HG02840 (cell line): ENCODE measurements at regions not wholly inside any gene's neighbourhood (a gene's known extent, or its start where the extent isn't known, plus 50 kb on each side); places are given as distances from the start of the nearest gene placed in this dataset.
"Not testable (repeated sequence)": the region's sequence is repeated elsewhere in the genome, so short reads cannot be mapped to it uniquely, and the experiment has no call there.

ENCODE experiments used
- ATAC-seq: cut with Tn5 transposase; IDR thresholded peaks from one replicate; pipeline ENCODE4 v1.9.1; 2021; ENCODE audit warnings: mild to moderate bottlenecking, moderate library complexity, moderate number of reproducible peaks; ENCODE audit not compliant: unreplicated experiment, low FRiP score

DNA sequence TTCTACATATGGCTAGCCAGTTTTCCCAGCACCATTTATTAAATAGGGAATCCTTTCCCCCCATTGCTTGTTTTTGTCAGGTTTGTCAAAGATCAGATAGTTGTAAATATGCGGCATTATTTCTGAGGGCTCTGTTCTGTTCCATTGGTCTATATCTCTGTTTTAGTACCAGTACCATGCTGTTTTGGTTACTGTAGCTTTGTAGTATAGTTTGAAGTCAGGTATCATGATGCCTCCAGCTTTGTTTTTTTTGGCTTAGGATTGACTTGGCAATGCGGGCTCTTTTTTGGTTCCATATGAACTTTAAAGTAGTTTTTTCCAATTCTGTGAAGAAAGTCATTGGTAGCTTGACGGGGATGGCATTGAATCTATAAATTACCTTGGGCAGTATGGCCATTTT lies 60.0 kb upstream of the GPC3 start:
- not testable (repeated sequence) for ATAC-seq

DNA sequence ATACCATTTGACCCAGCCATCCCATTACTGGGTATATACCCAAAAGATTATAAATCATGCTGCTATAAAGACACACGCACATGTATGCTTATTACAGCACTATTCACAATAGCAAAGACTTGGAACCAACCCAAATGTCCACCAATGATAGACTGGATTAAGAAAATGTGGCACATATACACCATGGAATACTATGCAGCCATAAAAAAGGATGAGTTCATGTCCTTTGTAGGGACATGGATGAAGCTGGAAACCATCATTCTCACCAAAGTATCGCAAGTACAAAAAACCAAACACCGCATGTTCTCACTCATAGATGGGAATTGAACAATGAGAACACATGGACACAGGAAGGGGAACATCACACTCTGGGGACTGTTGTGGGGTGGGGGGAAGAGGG lies 81.7 kb upstream of the GPC3 start:
- not testable (repeated sequence) for ATAC-seq

DNA sequence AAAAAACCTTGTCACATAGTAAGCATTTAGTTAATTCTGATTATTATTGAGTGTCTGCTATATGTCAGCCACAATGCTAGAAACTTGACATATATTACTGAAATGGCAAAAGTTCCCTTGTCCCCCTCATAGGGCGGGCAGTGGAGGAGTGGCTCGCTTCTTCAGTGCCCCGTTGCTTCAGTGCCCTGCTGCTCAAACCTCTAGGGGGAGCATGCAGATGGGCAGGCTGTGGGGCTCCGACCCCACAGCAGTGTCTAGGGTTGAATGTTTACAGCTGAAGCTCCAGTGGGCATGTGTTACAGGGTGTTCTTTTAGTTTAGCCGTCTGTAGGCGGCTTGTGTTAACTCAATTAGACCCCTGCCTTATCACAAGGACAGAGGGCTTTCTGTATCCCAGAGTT lies 86.5 kb upstream of the GPC3 start:
- ATAC-seq = not testable (repeated sequence)

DNA sequence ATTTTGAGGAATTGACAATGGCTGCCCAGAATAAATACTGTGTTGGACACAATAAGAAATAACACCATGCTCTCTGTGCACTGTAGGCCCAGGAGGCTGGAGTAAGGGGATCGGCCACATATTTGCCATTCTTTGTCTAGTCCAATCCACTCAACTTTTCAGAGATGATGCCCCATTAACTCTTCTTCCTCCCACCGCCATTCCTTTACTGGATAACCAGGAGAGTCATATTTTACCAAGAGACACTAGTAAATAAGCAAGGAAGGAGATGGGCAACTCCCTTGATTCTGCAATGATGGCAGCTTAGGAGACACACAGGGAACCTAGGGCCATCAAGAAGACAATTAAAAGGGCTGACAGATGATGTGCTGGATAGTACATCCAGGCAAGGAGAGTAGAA lies 87.9 kb upstream of the GPC3 start:
- ATAC-seq = no peak

DNA sequence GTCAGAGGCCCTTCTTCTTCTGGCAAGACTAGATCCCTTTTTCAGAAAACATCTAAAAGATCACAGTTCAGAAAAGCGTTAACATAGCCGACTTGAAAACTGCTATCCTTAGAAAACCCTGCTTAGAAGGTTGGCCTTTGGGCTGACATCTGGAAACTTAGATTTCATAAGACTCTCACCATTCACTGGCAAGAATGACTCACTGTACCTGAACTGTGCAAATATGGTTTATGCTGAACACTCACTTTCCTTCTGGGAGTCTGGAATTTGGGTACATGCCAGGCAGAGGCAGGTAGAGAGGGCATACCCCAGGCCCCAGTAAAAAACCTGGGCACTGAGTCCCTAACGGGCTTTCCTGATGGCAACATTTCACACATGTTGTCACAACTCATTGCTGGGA lies 88.8 kb upstream of the GPC3 start:
- ATAC-seq = no peak

DNA sequence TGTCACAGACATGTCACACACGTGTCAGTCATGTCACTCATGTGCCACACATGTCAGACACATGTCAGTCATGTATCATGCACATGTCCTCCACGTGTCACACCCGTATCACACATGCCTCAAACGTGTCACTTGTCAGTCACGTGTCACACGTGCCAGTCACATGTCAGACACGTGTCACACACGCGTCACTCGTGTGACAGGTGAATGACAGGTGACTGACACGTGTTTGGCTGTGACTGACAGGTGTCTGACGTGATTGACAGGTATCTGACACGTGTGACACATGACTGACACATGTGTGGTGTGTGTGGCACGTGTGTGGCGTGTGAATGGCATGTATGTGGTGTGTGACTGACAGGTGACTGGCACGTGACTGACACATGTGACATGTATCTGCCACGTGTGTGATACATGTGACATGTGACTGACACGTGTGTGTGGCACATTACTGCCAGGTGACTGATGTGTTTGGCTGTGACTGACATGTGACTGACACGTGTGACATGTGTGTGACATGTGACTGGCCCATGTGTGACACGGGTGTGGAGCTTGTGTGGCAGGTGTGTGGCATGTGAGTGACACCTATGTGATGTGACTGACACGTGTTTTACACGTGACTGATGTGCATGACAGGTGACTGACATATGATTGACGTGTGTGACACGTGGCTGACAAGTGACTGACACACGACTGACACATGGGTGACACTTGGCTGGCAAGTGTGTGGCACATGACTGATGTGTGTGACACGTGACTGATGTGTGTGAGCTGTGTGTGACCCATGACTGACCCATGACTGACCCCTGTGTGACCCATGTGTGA lies 90.7 kb upstream of the GPC3 start:
- no peak for ATAC-seq

DNA sequence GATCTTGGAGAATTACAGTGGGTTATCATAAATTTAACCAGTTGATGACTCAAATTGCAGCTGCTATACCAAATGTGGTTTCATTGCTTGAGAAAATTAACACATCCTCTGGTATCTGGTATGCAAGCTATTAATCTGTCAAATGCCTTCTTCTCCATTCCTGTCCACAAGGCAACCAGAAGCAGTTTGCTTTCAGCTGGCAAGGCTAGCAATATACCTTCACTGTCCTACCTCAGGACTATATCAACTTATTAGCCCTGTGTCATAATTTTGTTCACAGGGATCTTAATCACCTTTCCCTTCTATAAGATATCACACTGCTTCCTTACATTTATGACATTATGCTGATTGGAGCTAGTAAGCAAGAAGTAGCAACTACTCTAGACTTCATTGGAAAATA lies 110.0 kb upstream of the GPC3 start:
- ATAC-seq = no peak

DNA sequence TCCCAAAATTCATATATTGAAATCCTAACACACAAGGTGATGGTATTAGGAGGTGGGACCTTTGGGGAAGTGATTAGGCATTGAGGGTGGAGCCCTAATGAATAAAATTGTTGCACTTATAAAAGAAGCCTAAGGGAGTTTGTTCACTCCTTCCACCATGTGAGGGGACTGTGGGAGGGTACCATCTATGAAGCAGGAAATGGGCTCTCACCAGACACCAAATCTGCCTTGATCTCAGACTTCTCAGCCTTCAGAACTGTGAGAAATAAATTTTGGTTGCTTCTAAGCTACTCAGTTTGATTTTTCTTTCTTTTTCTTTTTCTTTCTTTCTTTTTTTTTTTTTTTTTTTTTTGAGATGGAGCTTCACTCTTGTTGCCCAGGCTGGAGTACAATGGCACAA lies 116.2 kb upstream of the GPC3 start:
- no peak for ATAC-seq

DNA sequence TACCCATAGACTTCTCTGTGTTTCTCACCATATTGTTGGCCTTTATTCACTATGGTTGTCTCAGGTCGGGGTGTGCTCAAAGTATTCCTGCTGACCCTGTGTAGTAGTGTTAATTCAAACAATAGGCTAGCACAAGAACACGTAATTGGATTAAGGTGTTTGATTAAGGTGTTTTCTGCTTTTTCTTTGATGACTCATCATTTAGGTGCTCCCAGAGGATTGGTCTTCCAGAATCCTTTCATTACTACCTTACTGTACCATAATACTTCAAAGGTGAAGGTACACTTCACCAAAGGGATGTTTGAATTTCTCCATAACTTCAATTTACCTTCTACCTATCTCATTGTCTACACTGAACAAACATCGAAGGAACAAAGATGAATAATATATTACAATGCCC lies 121.7 kb upstream of the CCDC160 start:
- no peak for ATAC-seq

DNA sequence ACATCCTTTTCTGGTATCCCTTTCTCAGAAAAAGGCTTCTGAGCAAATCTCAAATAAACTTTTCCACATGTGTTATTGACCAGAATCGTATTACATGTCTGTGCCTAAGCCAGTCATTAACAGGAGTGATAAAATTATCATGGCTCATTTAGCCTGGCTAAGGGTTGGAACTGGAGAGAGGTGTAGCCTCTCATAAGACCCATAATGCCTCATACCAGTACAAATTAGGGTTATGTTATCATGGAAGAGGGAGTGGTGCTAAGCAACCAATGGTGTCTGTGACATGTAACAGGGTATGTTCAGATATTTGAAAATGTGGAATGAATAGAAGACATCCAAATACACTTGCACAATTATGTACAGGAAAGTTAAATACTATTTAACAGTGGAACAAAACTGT lies 99.6 kb upstream of the CCDC160 start:
- ATAC-seq = no peak

DNA sequence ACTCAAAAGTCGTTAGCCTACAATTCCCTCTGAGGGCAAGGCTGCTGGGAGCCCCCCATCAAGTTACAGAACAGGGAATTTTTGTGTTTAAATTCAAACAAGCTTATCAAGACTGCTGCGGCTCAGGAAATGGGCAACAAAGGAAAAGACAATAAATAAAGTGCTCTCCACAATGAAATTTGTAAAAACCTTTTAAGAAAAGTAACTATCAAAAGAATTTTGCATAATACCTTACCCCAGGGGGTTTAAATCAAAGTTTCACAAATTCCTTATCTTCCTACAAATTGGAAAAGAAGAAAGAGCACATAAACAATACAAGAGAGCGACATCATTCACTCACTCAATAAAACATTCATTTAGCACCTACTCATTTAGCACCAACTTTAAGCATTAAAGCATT lies 97.9 kb upstream of the CCDC160 start:
- no peak for ATAC-seq

DNA sequence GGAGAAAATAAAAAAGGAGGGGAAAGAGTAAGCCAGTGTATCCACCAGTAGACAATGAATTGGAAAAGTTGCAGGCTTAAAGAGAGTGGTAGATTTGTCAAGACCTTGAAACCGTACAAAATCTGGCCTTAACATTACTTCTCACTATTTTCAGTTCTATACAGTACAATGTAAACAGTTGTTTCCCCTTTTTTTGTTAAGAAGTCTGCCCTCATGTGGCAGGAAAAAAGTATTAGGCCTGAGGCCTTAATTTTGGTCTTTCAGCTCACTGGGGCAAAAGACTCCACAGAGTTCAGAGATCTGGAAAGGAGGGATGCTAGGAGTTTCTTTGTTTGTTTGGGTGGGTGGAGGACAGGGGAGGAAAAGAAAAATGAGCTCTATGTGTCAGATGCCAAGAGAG lies 92.8 kb upstream of the CCDC160 start:
- ATAC-seq = peak; percentile 84

DNA sequence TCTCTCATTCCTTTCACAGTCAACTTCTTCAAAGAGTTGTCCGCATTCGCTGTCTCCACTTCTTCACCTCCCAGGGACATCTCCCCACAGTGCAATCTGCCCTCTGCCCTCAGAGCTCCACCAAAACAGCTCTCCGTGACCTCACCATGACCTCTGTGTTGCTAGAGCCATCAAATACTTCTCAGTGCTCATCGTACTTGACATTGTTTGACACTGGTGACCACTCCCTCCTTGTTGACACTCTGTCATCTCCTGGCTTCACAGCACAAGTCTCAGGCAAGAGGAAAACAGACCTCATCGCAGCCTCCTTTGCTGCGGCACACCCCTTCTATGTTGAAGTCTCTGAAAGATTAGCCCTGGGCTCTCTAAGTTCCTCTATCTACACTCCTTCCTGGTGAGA lies 90.5 kb upstream of the CCDC160 start:
- no peak for ATAC-seq

DNA sequence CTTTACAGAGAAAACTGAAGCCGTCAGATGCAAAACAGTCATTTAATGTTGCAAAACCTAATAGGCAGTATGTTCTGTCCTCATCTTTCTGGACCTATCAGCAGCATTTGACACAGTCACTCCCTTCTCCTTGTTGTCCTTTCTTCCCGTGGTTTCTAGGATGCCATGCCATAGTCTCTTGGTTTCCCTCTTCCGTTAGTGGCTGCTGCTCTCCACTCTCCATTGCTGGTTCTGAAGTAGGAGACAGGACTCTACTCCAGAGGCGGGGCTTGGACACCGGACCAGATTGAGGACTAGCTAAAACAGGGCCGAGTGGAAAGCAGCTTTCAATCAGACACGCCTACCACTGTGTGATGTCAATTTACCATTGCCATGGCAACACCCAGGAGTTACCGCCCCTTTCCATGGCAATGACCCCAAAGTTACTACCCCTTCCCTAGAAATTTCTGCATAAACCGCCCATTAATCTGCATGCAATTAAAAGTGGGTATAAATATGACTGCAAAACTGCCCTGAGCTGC lies 88.8 kb upstream of the CCDC160 start:
- ATAC-seq = no peak

DNA sequence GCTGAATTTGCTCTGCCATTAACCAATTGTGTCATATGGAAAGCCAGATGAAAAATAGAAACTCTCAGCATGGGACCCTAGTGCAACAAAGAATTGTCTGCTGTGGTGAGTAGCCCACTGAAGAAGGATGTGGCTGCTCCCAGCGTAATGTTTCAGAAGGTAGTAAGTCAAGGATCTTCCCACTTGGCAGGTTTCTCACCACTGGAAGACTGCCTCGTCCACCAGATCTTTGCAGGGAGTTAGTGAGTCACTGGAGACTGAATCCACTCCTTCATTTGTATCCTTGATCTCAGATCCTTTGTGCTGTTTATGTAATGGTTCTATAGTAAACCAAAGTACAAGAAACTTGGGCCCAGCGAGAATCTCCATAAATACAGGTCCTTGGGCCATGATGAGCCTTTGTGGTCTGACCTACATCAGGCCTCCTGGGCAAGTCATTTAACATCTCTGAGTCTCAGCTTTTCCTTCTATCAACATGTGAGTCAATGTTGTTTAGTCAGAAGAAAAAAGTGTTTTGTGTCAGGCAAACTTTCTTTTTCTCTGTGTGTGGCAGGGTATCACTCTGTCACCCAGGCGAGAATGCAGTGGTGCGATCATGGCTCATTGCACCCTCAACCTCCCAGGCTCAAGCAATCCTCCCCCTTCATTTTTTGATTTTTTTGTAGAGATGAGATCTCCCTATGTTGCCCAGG lies 78.0 kb upstream of the CCDC160 start:
- ATAC-seq = no peak

DNA sequence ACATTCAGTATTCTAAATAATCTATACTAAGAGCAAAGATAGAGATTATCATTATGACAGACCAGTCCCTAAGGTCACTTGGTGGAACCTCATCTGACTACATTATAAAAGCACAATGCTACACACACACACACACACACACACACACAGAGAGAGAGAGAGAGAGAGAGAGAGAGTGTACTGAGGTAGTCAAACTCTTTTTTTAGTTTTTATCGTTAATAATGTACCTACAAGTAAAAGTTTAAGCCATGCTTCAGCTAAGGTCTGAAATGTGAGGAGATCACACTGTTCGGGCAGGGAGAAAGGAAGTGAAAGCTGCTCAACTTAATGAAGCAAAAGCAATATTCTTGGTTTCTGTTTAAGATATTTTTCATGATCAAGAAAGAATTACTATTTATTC lies 75.8 kb upstream of the CCDC160 start:
- ATAC-seq = peak; percentile 72

DNA sequence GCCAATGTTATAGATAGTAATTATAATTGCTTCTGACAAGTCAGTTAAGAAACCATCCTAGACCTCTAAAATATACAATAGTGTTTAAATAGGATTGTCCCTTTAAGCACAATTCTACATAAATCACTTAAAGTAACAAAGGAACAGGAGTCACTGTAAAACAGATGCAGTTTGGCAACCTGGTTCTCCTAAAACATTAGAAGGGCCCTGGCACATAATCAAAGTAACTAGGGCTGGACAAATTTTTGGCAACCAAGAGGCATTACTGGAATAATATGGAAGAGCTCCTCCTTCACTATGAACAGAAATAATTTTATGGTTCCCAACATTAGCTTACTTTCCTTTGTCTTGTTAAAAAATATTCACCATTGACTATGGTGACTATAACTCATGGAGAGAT lies 75.0 kb upstream of the CCDC160 start:
- ATAC-seq = no peak

DNA sequence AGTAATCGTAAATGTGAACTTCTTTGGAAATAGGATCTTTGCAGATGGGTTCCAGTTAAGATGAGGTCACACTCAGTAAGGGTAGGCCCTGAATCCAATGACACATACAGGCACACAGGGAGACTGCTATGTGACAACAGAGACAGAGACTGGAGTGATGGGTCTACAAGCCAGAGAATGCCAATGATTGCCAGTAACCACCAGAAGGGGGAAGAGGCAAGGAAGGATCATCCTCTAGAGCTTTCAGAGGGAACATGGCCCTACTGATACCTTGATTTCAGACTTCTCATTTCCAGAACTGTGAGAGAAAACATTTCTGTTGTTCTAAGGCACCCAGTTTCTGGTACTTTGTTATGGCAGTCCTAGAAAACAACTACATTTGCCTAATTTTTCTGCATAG lies 73.1 kb upstream of the CCDC160 start:
- ATAC-seq = no peak

DNA sequence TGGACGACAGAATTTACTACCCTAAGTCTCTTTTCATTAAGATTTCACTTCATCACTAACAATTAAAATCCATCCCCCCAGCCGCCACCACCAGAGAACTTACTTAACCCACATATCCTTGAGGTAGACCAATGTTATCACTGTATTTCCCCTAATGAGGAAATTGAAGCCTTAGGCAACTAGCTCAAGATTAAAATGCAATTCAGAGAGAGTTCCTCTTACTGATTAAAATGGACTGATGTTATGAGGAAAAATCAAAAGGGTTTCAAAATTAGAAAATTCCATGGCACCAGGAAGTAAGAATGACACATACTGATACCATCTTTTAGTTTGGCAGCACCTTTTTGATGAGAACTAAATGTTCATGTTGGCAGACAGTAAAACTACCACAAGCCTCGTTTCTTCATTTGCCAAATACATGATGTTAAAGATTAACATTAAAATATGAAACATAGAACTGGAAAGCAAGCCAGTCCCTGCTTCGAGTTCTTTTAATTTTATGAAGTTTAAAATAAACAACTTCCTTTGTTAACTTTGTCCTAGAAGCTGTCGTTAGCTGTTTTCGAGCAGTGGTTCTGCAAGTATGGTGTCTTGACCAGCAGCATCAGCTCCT lies 69.3 kb upstream of the CCDC160 start:
- no peak for ATAC-seq

DNA sequence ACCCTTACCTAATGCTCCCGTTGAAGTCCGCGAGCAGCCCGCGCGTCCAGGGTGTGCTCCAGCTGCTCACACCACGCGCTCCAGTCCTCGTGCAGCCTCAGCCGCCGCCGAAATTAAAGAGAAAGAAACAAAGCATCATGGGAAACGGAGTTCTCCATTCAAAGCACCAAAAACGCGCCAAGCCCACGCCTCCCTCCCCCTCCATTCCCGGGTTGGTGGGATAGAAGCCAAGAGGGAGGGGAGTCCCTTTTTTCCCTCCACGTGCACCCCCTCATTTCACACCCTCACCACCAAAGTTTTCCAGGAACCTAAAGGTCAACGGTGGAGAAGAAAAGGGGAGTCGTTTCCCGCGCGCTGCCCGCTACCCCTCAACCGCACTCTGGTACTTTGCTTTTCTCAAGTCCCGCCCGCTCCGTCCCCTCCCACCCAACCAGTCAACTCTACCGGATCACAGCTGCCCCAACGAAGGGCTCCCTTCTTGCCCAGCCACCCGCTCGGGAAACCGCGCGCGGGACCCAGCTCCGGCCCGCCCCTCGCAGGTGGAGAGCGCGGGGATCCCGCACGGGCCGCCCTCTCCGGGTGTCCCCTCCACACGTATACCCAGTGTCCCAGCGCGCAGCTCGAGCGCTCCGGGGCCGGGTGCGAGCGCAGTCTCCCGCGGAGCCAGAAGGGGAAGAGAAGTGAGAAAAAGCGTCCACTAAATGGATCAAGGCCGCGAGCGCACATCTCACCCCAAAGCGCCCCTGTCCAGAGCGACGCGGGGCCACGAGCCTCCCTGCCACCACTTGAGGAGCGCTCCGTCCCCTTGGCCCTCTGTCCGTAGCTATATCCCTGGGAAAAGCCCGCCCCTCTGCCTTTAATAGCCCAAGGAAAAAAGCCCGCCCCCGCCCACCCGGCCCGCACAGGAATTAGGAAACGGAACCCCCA lies 65.1 kb upstream of the CCDC160 start:
- ATAC-seq = peak; percentile 47
